Right lobe of liver (tissue), 4 donors: ENCODE measurements at regions not wholly inside any gene's neighbourhood (a gene's known extent, or its start where the extent isn't known, plus 50 kb on each side); places are given as distances from the start of the nearest gene placed in this dataset.

Source experiments
- POLR2A ChIP-seq: fragments of 450-650 bp; IDR thresholded peaks from one replicate; pipeline ENCODE4 v1.6.1; 2017; ENCODE audit warnings: antibody characterized with exemption, mild to moderate bottlenecking
- TF ChIP-seq, protein P1 (sequence below), 4 donors: fragments of 200-600 bp in 3 of 4; fragments of 450-650 bp in 1 of 4; IDR thresholded peaks; one replicate each; pipeline versions ENCODE4 v1.5.1 to v1.8.0; 2016 to 2022; ENCODE audit warnings: antibody characterized with exemption in 4 of 4, mild to moderate bottlenecking in 2 of 4
- donor health status: DM: no; HTN: no; CAD: no.
- donor health status: DM: no; HTN: no; CAD: no.
- donor health status: DM: no; HTN: yes; CAD: no.

DNA sequence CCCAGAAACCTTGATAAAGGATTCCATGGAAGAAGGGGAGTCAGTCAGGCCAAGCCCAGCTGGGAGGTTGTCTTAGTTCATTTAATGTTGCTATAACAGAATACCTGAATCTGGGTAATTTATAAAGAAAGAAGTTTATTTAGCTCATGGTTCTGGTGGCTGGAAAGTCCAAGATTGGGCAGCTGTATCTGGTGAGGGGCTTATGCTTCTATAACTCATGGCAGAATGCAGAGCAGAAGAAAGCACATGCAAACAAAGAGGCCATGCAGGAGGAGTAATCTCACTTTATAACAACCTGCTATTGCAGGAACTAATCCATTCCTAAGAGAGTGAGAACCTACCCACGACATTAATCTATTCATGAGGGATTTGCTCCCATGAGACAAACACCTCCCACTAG lies 54.2 kb upstream of the ANKRD1 start:
- TF ChIP-seq, protein P1, sequence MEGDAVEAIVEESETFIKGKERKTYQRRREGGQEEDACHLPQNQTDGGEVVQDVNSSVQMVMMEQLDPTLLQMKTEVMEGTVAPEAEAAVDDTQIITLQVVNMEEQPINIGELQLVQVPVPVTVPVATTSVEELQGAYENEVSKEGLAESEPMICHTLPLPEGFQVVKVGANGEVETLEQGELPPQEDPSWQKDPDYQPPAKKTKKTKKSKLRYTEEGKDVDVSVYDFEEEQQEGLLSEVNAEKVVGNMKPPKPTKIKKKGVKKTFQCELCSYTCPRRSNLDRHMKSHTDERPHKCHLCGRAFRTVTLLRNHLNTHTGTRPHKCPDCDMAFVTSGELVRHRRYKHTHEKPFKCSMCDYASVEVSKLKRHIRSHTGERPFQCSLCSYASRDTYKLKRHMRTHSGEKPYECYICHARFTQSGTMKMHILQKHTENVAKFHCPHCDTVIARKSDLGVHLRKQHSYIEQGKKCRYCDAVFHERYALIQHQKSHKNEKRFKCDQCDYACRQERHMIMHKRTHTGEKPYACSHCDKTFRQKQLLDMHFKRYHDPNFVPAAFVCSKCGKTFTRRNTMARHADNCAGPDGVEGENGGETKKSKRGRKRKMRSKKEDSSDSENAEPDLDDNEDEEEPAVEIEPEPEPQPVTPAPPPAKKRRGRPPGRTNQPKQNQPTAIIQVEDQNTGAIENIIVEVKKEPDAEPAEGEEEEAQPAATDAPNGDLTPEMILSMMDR (IDR thresholded peaks at IDR 0.05), result no peak
- no peak for TF ChIP-seq POLR2A
